Stimulated activated CD4-positive, alpha-beta T cell treated with anti-CD3 and anti-CD28 coated beads, Interleukin-4, amount 100 ng/mL, for 24 hours (primary cell): ENCODE measurements at regions not wholly inside any gene's neighbourhood (a gene's known extent, or its start where the extent isn't known, plus 50 kb on each side); places are given as distances from the start of the nearest gene placed in this dataset.

Experiments used
- DNase-seq: peaks from one replicate; pipeline ENCODE4 v3.0.0-alpha.2; 2020

DNA sequence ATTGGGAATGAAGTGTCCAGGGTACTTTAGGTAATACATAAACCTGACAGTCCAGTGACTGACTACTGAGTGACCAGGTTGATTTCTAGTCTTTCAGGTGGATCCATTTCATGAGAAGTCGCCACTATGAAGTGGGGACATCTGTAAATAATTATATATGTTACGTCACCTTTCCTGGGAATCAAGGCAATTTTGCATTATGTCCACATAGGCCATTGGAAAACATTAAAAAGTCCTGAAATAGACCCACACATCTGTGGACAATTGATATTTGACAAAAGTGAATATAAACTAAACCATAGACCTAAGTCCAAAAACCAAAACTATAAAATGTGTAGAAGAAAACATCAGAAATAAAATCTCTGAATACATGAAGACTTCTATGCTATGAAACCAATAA, 231.5 kb downstream of the C6orf118 start:
- no peak for DNase-seq

DNA sequence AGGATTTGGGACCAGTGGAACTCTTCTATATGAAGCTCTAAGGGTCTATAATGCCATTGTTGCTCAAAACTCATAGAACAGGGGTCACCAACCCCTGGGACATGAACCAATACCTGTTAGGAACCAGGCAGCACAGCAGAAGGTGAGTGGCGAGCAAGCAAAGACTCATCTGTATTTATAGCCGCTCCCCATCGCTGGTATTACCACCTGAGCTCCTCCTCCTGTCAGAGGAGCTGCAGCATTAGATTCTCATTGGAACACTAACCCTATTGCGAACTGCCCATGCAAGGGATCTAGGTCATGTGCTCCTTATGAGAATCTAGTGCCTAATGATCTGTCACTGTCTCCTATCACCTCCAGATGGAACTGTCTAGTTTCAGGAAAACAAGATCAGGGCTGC, 237.5 kb downstream of the C6orf118 start:
- no peak for DNase-seq

DNA sequence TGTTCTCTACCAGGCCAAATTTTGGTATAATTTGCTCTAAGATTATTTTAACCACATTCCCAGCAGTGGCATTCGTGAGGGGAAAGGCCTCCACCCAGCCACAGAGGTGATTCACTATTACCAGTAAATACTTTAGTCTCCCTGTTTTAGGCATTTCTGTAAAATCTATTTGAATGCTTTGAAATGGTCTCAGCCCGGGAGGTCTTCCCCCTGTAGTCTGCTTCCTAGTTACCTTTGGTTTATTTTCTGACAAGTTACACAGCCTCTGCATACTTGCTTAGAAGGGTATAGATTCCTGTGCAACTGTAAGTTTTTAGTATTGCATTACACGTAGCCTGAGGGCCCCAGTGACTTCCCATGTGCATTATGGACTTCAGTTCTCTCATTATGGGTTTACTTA, 248.7 kb downstream of the C6orf118 start:
- DNase-seq: no peak

DNA sequence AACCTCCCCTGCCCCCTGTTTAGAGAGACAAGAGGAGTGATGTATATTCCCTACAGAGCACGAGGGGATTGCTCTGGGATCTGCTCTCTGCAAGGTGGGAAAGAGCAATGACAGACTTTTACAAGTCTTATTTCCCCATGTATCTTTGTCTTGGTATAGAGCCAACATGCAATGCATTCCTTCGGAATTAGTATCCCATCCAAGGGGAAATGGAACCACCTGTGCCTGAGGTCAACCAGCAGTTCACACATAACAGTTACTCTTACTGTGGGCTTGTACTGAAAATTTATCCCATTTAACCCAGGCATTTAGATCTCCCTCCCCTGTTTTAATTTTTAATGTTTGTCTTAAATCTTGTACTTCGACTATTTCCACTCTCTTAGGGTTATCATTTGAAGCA, 250.4 kb downstream of the C6orf118 start:
- DNase-seq: no peak

DNA sequence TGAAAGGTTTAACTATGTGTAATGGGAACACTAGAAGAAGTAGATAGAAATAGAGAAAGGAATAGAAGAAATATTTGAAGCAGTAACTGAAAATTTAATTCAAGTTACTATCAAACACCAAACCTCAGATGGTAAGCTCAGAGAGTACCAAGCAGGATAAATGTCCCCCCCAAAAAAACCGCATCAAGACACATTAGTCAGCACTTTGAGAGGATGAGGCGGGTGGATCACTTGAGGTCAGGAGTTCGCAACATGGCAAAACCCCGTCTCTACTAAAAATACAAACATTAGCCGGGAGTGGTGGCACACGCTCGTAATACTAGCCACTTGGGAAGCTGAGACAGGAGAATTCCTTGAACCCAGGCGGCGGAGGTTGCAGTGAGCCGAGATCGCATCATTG, 253.1 kb downstream of the C6orf118 start:
- no peak for DNase-seq

DNA sequence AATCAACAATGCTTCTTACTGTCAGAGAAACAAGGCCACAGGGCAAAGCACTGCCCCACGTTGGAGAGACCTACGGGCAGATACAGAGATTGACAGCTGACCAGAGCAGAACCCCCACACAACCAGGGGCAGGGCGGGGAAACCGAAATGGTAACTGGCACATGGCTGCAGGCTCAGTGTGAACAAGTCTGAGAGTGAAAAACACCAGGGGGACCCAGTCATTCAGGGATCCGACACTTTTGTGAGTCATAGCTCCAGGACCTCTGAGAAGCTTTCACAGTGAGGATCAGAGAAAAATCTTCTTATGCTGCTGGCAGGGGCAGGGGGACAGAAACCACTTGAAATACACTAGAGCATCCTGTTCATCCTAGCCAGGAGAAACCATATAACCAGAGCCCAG, 254.2 kb downstream of the C6orf118 start:
- DNase-seq: no peak

DNA sequence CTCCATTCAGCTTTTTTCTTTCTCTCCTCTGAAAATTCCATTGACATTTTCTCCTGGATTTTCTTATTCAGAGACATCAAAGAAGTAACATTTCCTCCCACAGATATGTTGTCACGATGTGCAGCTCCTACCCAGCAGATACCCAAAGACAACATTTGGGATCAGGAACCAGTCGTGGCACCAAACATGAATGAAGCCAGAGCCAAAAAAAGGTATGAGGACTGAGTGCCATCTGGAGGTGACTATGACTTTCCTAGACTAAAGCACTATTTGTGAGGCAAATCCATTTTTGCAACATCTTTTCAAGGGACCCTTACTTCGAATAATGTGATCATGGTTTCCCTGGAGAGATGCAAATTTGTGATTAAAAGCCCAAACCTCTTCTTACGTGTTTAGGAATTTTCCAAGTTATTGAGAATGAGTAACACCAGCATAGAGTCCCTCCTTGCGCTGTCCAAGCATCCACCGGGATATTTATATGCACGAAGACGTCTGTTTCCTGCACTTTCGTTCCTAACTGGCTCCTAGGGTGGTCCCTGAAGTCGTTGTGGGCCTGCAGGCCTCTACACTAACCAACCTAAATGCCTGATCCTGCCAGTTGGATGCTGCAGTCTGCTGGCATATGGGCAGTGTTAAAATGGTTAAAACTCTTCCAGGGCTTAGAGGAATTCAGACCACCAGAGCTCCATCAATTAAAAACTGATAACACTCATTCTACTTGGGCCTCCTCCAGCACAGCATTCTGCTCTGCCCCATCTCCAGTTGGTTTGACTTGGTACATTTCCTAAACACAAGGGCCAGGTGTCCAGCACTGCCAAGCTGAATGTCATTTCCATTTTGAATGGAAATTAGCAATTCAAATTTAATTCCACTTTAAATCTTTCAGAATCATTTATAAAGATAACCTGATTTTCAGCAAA, 256.6 kb downstream of the C6orf118 start:
- no peak for DNase-seq

DNA sequence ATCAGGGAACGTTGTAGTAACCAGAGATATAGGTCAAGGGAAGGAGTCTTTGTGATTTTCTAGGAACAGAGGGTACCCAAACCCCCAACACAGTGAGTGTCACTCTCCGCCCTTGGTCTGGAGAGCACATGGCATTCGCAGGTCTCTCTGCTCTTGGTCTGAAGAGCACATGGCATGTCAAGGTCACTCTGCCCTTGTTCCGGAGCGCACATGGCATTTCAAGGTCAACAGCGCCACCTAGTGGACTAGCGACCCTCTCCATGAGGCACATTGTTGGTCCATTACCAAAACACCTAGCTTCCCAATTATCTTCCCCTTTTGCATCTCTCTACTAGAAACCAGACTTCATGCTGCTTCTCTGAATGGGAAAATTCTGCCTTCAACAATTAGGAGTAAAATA, 260.0 kb downstream of the C6orf118 start:
- peak; percentile 6 for DNase-seq

DNA sequence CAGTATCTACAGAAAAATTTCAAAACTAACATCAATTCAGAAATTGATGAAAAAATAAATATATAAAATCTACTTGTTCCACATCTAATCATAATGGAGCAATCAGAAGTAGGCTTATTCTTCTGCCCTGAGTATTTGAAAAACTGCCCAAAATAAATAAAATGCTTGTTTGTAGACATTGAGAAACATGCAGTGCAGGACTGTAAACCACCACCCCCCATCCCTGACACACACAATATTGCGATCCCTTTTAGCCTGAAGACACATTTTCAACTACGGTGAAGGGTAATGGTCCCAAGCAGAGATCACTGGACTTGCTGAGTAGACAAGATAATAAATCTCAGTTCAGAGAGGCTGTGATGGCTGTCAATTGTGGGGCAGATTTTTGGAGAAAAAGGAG, 261.5 kb downstream of the C6orf118 start:
- DNase-seq: no peak

DNA sequence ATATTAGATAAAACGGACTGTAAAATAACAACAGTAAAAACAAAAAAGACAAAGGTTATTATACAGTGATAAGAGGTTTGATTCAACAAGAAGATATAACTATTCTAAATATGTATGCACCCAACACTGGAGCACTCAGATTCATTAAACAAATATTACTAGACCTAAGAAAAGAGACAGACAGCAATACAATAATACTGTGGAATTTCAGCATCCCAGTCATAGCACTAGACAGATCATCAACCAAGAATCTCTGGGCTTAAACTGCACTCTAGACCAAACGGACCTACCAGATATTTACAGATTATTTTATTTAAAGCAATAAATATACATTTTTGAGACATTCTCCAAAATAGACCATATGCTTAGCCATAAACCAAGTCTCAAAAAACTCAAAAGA, 263.8 kb downstream of the C6orf118 start:
- no peak for DNase-seq

DNA sequence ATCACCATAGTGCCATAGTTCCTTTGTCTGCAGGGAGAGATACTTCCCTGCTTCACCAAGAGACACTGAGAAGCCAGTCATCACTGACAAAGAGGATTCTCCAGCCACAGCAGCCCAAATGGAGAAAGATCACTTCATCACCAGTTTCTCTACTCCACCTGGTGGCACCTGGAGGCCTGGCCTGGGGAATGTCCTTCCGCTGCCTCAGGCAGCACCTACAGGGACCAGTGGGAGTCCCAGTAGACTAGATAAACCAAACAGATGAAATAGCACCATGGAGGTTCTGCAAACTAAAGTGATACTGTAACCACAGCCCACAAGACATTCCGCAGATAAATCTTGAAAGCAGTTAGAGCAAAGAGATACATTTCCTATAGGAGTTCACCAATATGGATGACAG, 266.5 kb downstream of the C6orf118 start:
- no peak for DNase-seq

DNA sequence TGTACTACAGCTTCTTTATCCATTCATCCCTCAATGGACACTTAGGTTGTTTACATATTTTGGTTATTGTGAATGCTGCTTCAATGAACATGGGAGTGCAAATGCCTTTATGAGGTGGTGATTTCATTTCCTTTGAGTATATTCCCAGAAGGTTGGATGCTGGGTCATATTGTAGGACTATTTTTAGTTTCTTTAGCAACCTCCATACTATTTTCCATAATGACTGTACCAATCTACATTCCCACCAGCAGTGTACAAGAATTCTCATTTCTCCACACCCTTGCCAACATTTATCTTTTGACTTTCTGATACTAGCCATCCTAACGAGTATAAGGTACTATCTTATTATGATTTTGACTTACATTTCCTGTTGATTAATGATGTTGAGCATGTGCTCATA, 269.0 kb downstream of the C6orf118 start:
- no peak for DNase-seq

DNA sequence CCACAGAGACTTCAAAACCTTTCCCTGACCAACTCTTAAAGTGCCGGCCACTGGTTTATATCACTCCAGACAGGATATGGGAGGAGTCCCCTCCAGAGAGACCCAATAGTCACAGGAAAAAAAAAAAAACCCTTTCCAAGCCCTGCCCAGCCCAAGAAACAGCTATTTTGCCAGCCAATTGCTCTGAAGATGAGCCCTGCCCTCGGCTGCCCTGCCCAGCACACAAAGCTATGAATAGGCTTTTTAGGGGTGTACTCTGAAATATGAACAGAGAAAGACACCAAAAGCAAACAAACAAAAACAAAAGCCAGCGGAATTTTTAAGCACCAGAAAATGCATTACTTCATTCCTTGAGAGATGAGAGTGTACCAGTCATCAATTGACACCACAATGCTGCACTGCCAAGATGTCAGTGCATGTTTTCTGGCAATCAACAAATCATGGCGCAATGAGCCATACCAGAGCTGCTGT, 275.1 kb downstream of the C6orf118 start:
- no peak for DNase-seq

DNA sequence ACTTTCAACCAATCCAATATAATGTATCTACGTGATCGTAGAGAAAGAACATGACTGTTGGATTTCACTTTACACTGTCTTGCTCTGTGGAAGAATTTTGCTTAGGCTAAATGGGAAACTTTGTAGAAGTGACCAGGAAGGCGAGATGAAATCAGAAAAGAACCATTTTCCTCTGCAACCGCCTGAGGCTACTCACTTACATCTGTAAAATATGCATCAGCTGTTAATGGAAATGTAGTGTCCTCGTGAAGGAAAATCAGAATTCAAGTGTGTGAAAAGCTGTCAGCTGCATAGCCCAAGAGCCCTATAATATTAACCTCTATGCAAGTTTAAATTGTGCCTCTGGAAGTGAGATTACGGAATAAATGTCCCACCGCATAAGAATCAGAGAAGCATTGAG, 277.9 kb downstream of the C6orf118 start:
- DNase-seq: no peak

DNA sequence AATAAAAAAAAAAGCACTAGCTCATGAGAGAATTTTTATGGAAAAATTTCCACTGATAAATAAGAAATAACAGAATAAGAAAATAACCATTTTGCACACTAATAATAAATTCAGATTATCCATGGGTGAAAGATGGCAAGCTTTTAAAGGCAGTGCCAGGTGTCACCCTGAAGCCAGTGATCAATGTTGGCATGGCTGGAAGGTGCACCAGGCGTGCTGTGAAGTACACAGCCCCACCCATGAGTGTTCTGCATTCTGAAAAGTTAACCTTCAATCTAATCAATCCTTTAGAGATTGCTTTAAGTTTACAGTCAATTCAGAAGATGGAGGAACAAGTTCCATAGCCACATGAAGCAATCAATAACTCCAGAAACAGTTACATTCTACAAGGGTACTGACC, 284.4 kb downstream of the C6orf118 start:
- no peak for DNase-seq

DNA sequence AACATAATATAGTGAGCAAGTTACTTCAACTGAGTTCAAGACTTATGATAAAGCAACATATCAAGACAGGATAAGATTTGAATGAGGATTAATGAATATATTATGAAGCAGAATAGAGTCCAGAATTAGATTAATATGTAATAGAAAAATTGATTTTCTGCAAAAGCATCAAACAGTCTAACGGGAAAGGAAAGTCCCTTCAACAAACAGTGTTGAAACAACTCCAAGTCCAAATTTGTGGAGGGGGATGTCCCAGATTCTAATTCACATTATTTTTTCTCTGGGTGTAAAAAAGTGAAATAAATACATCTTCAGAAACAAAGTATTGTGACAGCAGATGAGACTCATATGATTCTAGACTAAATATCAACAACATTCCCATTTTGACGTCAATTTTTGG, 289.7 kb downstream of the C6orf118 start:
- no peak for DNase-seq

DNA sequence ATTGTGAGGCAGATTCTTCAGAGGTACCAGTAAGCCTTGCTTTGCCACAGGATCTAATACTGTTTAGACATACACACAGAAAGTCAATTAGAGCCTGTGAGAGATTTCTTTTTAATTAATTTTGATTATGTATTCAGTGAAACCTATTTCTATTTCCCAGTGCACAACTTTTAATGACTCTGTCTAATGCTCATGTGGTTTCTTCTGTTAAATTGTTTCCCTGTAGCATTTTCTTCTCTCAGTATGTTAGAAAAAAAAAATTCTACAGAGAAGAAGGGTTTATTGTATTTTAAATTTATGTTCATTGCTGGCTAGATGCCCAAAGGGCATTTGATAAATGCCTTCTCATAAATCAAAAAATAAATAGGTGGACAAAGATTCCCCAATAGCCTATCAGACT, 293.7 kb downstream of the C6orf118 start:
- DNase-seq: no peak

DNA sequence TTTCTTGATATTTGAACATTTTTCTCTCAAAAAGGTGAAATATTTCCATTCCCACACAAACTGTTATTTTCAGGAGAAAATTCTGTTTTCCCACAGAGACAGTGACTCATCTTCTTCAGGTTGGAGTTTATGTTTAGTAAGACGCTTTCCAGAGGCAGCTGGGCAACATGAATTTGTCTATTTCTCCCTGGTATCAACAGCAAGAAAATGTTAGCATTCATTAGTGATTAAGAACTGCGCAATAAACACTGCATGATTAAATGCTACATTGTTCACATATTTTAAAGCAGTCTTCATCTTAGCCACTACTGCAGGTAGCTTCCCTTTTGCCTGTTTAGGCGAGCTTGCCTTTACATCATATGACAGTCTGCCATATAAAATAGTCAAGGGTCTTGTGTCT, 295.7 kb downstream of the C6orf118 start:
- DNase-seq: no peak

DNA sequence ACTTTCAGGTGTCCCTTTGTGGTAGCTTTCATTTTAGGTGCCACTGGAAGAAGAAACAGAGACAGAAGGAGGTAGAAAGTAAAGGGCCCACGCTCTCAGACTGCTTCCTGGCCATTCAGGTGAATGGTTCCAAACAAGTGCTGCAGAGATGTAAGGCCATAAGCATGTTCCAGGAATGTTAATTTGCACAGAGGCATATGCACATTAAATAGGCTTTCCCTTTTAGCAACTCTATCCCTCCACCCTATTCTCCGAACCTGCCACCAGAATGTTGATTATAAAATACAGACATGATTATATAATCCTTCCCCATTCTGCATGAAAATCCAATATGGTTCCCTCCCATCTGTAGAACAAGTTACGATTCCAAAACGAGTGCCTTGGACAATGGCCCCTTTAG, 297.2 kb downstream of the C6orf118 start:
- DNase-seq: no peak

DNA sequence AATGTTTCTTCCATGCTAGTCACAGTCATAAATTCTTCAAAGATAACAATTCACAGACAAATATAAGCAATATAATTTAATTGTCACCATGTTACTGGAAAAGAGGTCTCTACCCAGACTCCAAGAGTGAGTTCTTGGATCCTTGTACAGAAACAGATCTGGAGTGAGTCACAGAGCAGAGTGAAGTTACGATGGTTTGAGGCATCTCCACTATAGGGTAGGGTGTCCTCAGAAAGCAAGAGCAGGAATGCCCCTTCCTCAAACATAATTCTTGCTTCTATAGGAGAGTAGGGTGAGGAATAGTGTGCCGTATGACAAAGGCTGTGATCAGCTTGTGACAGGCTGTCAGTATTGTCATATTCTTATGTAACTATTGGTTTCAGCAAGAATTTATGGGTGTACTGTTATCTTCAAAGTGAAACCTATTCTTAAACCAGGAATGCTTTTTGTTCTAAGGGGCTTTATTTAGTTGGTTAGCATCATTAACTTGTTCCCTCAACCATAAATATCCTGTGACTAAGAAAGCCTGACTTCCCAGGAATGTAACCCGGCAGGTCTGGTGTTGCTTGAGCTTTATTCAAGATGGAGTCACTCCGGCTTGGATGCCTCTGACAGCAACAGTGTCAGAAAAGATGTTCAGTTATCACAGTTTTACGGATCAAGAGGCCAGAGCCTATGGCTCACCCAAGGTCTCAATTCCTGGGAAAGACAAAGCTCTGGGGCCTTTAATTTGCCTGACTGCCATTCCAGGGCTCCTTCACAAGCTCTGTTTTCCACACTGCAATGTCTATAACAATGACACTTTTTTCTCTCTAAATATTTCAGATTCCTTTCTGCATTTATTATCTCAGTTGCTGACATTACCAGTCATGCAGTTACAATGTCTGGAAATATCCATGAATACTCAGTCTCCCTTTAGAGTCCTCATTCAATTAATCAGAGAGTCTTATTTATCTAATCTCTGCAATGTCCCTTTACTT, 298.6 kb downstream of the C6orf118 start:
- DNase-seq: no peak

DNA sequence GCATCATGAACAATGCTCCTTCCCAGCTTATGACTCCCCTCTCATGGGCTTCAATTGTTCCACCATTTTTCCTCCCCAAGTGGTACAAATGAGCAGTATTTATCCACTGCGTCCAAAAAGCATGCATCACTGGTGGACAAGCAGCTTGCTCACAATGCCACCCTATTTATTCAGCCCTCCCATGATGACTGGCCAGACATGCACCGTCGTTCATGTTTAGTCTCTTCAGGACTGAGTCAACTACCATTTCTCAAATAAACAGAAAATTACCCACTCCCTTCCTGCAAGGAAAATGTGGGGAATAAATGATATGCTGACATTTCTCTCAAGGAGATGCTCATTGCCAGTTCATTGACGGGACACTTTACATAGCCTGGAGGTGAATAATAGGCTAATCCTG, 300.4 kb downstream of the C6orf118 start:
- no peak for DNase-seq

DNA sequence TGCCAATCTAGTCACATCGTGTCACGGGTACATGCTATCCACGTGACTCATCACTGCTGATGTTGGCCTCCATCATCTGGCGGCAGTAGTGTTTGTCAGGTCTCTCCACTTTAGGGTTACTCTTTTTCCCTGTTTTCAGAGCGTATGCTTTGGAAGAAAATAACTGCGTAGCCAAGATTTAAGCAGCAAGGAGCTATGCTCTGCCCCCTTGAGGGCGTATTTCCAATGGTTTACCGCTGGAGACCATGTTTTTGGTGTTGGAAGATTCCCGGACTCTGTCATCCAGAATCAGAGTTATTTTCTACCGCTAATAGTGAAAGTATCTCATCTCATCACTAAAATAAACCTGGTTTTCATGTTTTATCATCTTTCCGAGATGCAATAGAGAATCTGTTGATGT, 306.5 kb downstream of the C6orf118 start:
- DNase-seq: no peak

DNA sequence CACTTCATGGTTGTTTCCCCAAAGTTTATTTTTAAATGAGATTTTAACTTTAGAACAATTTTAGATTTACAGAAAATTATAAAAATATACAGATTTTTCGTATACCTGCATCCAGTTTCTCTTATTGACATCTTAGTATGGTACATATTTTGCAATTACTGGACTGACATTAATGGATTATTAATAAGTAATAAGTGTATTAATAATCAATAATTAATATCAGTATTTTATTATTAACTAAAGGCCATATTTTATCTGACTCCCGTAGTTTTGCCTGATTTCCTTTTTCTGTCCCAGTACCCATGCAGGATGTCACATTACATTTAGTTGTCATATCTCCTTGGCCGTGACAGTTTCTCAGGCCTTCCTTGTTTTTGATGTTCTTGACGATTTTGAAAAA, 307.0 kb downstream of the C6orf118 start:
- no peak for DNase-seq
